DND-41 (cell line): ENCODE measurements at regions not wholly inside any gene's neighbourhood (a gene's known extent, or its start where the extent isn't known, plus 50 kb on each side); places are given as distances from the start of the nearest gene placed in this dataset.

Experiments
- ATAC-seq: fragments of 200-7000 bp; cut with Tn5 transposase; 3 replicates; pipeline ENCODE4 v1.9.1; 2021; ENCODE audit warnings: low read depth; ENCODE audit not compliant: insufficient read depth
- DNase-seq: peaks from one replicate; pipeline ENCODE4 v3.0.0-alpha.2; 2020
- H2AFZ ChIP-seq: 2 replicates; pipeline ENCODE4 v1.6.0; 2012; ENCODE audit warnings: low read depth, low read length
- H3K27ac ChIP-seq: 2 replicates; pipeline ENCODE4 v1.5.1; 2012; ENCODE audit warnings: low read length, inconsistent platforms
- H3K27me3 ChIP-seq: fragments of 200-600 bp; sonication (generic); 2 replicates; pipeline ENCODE4 v1.6.0; 2012; ENCODE audit warnings: low read length, mild to moderate bottlenecking, inconsistent platforms; ENCODE audit not compliant: insufficient read depth, poor library complexity
- H3K36me3 ChIP-seq: 2 replicates; pipeline ENCODE4 v1.5.1; 2012; ENCODE audit warnings: low read length, inconsistent platforms; ENCODE audit not compliant: insufficient read depth
- H3K4me1 ChIP-seq: 2 replicates; pipeline ENCODE4 v1.5.1; 2012; ENCODE audit warnings: mild to moderate bottlenecking, low read length; ENCODE audit not compliant: insufficient read depth
- H3K4me2 ChIP-seq: 2 replicates; pipeline ENCODE4 v1.6.0; 2012; ENCODE audit warnings: mild to moderate bottlenecking, moderate library complexity, low read length, inconsistent platforms; ENCODE audit not compliant: insufficient read depth
- H3K4me3 ChIP-seq, 2 experiments: fragments of 200-600 bp in 1 of 2; shearing (Covaris generic) in 1 of 2; 2 replicates each; pipeline ENCODE4 v1.5.1; 2012 to 2016; ENCODE audit warnings: inconsistent platforms in 2 of 2, low read length in 2 of 2, mild to moderate bottlenecking in 2 of 2, low read depth in 1 of 2, moderate library complexity in 1 of 2
- H3K79me2 ChIP-seq: 2 replicates; pipeline ENCODE4 v1.6.0; 2012; ENCODE audit warnings: low read length, inconsistent platforms; ENCODE audit not compliant: insufficient read depth
- H3K9ac ChIP-seq: 2 replicates; pipeline ENCODE4 v1.6.0; 2012; ENCODE audit warnings: low read depth, mild to moderate bottlenecking, inconsistent platforms, low read length, moderate library complexity
- H3K9me3 ChIP-seq: 2 replicates; pipeline ENCODE4 v1.5.1; 2012; ENCODE audit warnings: low read length, moderate library complexity, mild to moderate bottlenecking, inconsistent platforms; ENCODE audit not compliant: insufficient read depth, severe bottlenecking
- H4K20me1 ChIP-seq: 2 replicates; pipeline ENCODE4 v1.6.0; 2012; ENCODE audit warnings: low read length; ENCODE audit not compliant: insufficient read depth
- CTCF ChIP-seq: IDR thresholded peaks from 2 replicates; pipeline ENCODE4 v1.5.1; 2012; ENCODE audit warnings: borderline replicate concordance, low read length, moderate library complexity, mild to moderate bottlenecking; ENCODE audit not compliant: poor library complexity, severe bottlenecking; ENCODE audit errors: extremely low read depth
- EZH2 ChIP-seq: IDR thresholded peaks from 3 replicates; pipeline ENCODE4 v1.6.1; 2012; ENCODE audit warnings: borderline replicate concordance, low read depth, mild to moderate bottlenecking, moderate library complexity, low read length, inconsistent platforms; ENCODE audit not compliant: severe bottlenecking

GRCh38 chr5:167271081-167271480, 1020.4 kb upstream of the WWC1 start:
- Histone ChIP-seq H3K79me2 (no peaks in the 10 kb centered on the region), H3K9ac (no peak overlapping the region), H3K27me3 (no peaks in the 10 kb centered on the region), H3K4me1 (no peaks in the 10 kb centered on the region), H3K4me3 (no peak overlapping the region), H3K27ac (no peak overlapping the region), H4K20me1 (no peaks in the 10 kb centered on the region), H3K36me3 (no peaks in the 10 kb centered on the region), H3K4me2 (no peak overlapping the region), H3K9me3 (no peaks in the 10 kb centered on the region), H2AFZ (no peak overlapping the region)
- TF ChIP-seq CTCF (no peak), EZH2 (no peak)
- ATAC-seq (no peak), DNase-seq (no peak)

GRCh38 chr5:167271511-167271910, 1019.9 kb upstream of the WWC1 start:
- no peaks in the 10 kb centered on the region for H4K20me1 ChIP-seq
- no peak overlapping the region for H3K4me3 ChIP-seq
- H3K79me2 ChIP-seq = no peaks in the 10 kb centered on the region
- no peaks in the 10 kb centered on the region for H3K4me1 ChIP-seq
- DNase-seq (no peak), ATAC-seq (no peak)
- no peaks in the 10 kb centered on the region for H3K9me3 ChIP-seq
- H2AFZ ChIP-seq = no peak overlapping the region
- H3K36me3 ChIP-seq = no peaks in the 10 kb centered on the region
- H3K27me3 ChIP-seq = no peaks in the 10 kb centered on the region
- TF ChIP-seq CTCF (no peak), EZH2 (no peak)
- no peak overlapping the region for H3K9ac ChIP-seq
- H3K27ac ChIP-seq = no peak overlapping the region
- no peak overlapping the region for H3K4me2 ChIP-seq

GRCh38 chr5:167280111-167280510, 1011.3 kb upstream of the WWC1 start:
- no peaks in the 10 kb centered on the region for H3K4me1 ChIP-seq
- DNase-seq = no peak
- H3K9me3 ChIP-seq = no peaks in the 10 kb centered on the region
- no peaks in the 10 kb centered on the region for H3K27me3 ChIP-seq
- H3K4me2 ChIP-seq = no peak overlapping the region
- TF ChIP-seq EZH2 (no peak), CTCF (no peak)
- no peaks in the 10 kb centered on the region for H3K79me2 ChIP-seq
- H4K20me1 ChIP-seq = no peaks in the 10 kb centered on the region
- no peak overlapping the region for H3K4me3 ChIP-seq
- H2AFZ ChIP-seq = no peak overlapping the region
- H3K27ac ChIP-seq = no peak overlapping the region
- no peak overlapping the region for H3K9ac ChIP-seq
- no peak for ATAC-seq
- H3K36me3 ChIP-seq = no peaks in the 10 kb centered on the region

GRCh38 chr5:167281925-167282324, 1009.5 kb upstream of the WWC1 start:
- ATAC-seq = no peak

More at GRCh38 chr5:167281925-167282324, 1009.5 kb upstream of the WWC1 start:
- H3K27ac ChIP-seq = no peak overlapping the region
- no peaks in the 10 kb centered on the region for H3K79me2 ChIP-seq
- TF ChIP-seq CTCF = no peak
- TF ChIP-seq EZH2 = no peak
- no peak for DNase-seq
- no peaks in the 10 kb centered on the region for H4K20me1 ChIP-seq
- no peak overlapping the region for H3K9ac ChIP-seq
- H3K36me3 ChIP-seq = no peaks in the 10 kb centered on the region
- no peak overlapping the region for H2AFZ ChIP-seq
- no peak overlapping the region for H3K4me2 ChIP-seq
- H3K27me3 ChIP-seq = no peaks in the 10 kb centered on the region
- H3K9me3 ChIP-seq = no peaks in the 10 kb centered on the region
- H3K4me1 ChIP-seq = no peaks in the 10 kb centered on the region
- H3K4me3 ChIP-seq = no peak overlapping the region
